ENCODE measurements at regions not wholly inside any gene's neighbourhood (a gene's known extent, or its start where the extent isn't known, plus 50 kb on each side); places are given as distances from the start of the nearest gene placed in this dataset.
A peak's percentile ranks its signal among the peaks of the same experiment; 100 is the strongest.

- DNase-seq (ENCODE audit: low read depth, low spot score) = peak; percentile 4
- no peaks in the 10 kb centered on the region for H3K9me1 ChIP-seq (replicated peaks; ENCODE audit: control insufficient read depth, extremely low read depth, insufficient read depth, low read length)
Observed at GRCh38 chr5:42361315-42361688, 61.9 kb upstream of the GHR start.

More at GRCh38 chr5:42361315-42361688, 61.9 kb upstream of the GHR start:
- no peak overlapping the region for H3K27ac ChIP-seq (ENCODE audit: insufficient read depth, low read depth, low read length)
- H3K27me3 ChIP-seq (ENCODE audit: control insufficient read depth in 2 of 2, insufficient read depth in 2 of 2, low read length in 2 of 2) = no peaks in the 10 kb centered on the region
- H3K4me1 ChIP-seq (ENCODE audit: control insufficient read depth, extremely low read depth, insufficient read depth, low read length) = peaks cover 5% of the 10 kb centered on the region
- intact Hi-C loops (cut with micrococcal nuclease) = no loop called here
- FAIRE-seq = no peak
- dilution Hi-C loops (cut with MboI; ENCODE audit: extremely low pct_ligation_motif_present, low sequenced_read_pairs) = no loop called here
- no peak overlapping the region for H3K4me3 ChIP-seq (replicated peaks in 1 of 3; ENCODE audit: insufficient read depth in 1 of 3, low read depth in 1 of 3, low read length in 3 of 3)
- H3K79me2 ChIP-seq (ENCODE audit: control insufficient read depth, insufficient read depth, low read length) = no peaks in the 10 kb centered on the region
- H2AFZ ChIP-seq (ENCODE audit: low read depth, low read length) = no peak overlapping the region
- no peaks in the 10 kb centered on the region for H3K36me3 ChIP-seq (ENCODE audit: control insufficient read depth in 2 of 2, extremely low read depth in 1 of 2, insufficient read depth in 2 of 2, low read length in 2 of 2)
- H4K20me1 ChIP-seq (replicated peaks; ENCODE audit: control insufficient read depth, extremely low read depth, insufficient read depth, low read length) = no peaks in the 10 kb centered on the region
- CTCF ChIA-PET = interaction anchor here (0.6 kb wide), 1 partner anchor 76 kb away, joined by 3 read pairs; no protein-coding TSS in a partner anchor
- H3K4me2 ChIP-seq (ENCODE audit: insufficient read depth, low read length) = no peak overlapping the region
- TF ChIP-seq EZH2 (IDR thresholded peaks at IDR 0.05; ENCODE audit: borderline replicate concordance, low read depth, low read length, severe bottlenecking) (no peak), MAX (IDR thresholded peaks at IDR 0.05; ENCODE audit: insufficient read depth, insufficient read length) (no peak), FOS (IDR thresholded peaks at IDR 0.05; ENCODE audit: borderline replicate concordance, insufficient read depth, low read length) (no peak), POLR2AphosphoS5 (IDR thresholded peaks at IDR 0.05; ENCODE audit: insufficient read depth, low read depth, low read length) (no peak), POLR2A (IDR thresholded peaks at IDR 0.05; ENCODE audit: low read depth, low read length) (no peak), MYC (IDR thresholded peaks at IDR 0.05; ENCODE audit: low read depth, low read length) (no peak), GATA2 (IDR thresholded peaks at IDR 0.05; ENCODE audit: insufficient read depth, insufficient read length, low read depth, low read length) (no peak), CTCF (IDR thresholded peaks at IDR 0.05; ENCODE audit: extremely low read depth in 1 of 2, insufficient read depth in 1 of 2, low read depth in 1 of 2, low read length in 2 of 2) (no peak), JUN (IDR thresholded peaks at IDR 0.05; ENCODE audit: borderline replicate concordance, insufficient read depth, insufficient read length, low read depth) (no peak)
- H3K9ac ChIP-seq (replicated peaks; ENCODE audit: extremely low read depth, insufficient read depth, low read length) = no peak overlapping the region
- no peaks in the 10 kb centered on the region for H3K9me3 ChIP-seq (replicated peaks; ENCODE audit: control insufficient read depth, insufficient read depth, low read length)
- BruUV-seq (replicated peaks) = no TSS peak
- POLR2A ChIA-PET = no interaction called here

Measured in endothelial cell of umbilical vein (primary cell).